DOHH2 (cell line): ENCODE measurements at regions not wholly inside any gene's neighbourhood (a gene's known extent, or its start where the extent isn't known, plus 50 kb on each side); places are given as distances from the start of the nearest gene placed in this dataset.

ENCODE experiments used
- CTCF ChIP-seq: fragments of 200-600 bp; sonication (generic); IDR thresholded peaks from one replicate; pipeline ENCODE4 v1.5.1; 2014; ENCODE audit warnings: antibody characterized with exemption, mild to moderate bottlenecking, low read depth, low read length; ENCODE audit not compliant: poor library complexity, severe bottlenecking
- EZH2phosphoT487 ChIP-seq: fragments of 200-600 bp; sonication (generic); IDR thresholded peaks from 2 replicates; pipeline ENCODE4 v1.6.1; 2017; ENCODE audit warnings: borderline replicate concordance, mild to moderate bottlenecking, antibody characterized with exemption, low read length, moderate library complexity, mixed read lengths

GRCh38 chr14:39683691-39684260 is 251.5 kb upstream of the FBXO33 start:
- TF ChIP-seq CTCF = no peak
- TF ChIP-seq EZH2phosphoT487 = no peak
